ENCODE measurements at regions not wholly inside any gene's neighbourhood (a gene's known extent, or its start where the extent isn't known, plus 50 kb on each side); places are given as distances from the start of the nearest gene placed in this dataset.

DNA sequence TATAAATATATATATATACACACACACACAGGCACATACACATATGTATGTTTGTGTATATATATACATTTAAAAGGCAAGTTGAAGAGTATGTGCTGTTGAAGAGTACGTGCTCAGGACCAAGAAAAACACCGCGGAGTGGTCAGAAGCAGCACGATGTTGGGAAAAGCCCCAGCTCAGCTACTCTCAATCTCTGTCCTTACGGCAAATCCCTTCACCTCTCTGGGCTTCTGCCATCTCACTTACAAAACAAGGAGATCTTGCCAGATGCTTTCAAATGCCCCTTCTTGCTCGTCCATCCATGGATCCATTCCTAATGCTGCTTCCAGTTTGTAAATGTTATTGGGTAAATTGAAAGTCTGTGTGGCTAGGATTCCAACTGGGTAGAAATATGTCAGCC, 333.9 kb downstream of the BCL11A start:
- Histone ChIP-seq H3K27me3 (replicated peaks in 1 of 4; ENCODE audit: control insufficient read depth in 3 of 4, extremely low read depth in 1 of 4, insufficient read depth in 3 of 4, low read length in 3 of 4) (no peaks in the 10 kb centered on the region), H3K23me2 (ENCODE audit: low read depth, low read length) (no peaks in the 10 kb centered on the region), H4K20me1 (replicated peaks in 1 of 2; ENCODE audit: control insufficient read depth in 1 of 2, insufficient read depth in 2 of 2, low read length in 2 of 2) (no peaks in the 10 kb centered on the region), H3K27ac (ENCODE audit: low read depth, low read length) (no peak overlapping the region), H2BK12ac (ENCODE audit: low read depth, low read length) (no peak overlapping the region), H2BK120ac (replicated peaks; ENCODE audit: low read depth, low read length) (no peak overlapping the region), H3K79me2 (ENCODE audit: control insufficient read depth in 1 of 2, insufficient read depth in 2 of 2, low read length in 2 of 2) (no peaks in the 10 kb centered on the region), H3K9me3 (ENCODE audit: insufficient read depth in 2 of 2, low read depth in 1 of 2, low read length in 1 of 2) (no peaks in the 10 kb centered on the region), H3K14ac (ENCODE audit: insufficient read length) (no peak overlapping the region), H4K5ac (ENCODE audit: insufficient read length, low read depth, low read length) (no peak overlapping the region), H2BK20ac (ENCODE audit: low read length) (no peak overlapping the region), H2BK5ac (ENCODE audit: low read depth, low read length) (no peak overlapping the region), H3K4ac (replicated peaks; ENCODE audit: insufficient read length, low read depth, low read length) (no peak overlapping the region), H3K9ac (replicated peaks in 1 of 4; ENCODE audit: extremely low read depth in 1 of 4, low read depth in 3 of 4, low read length in 3 of 4) (no peak overlapping the region), H2AFZ (ENCODE audit: low read length) (no peak overlapping the region), H3K4me3 (ENCODE audit: extremely low read depth in 1 of 4, insufficient read depth in 2 of 4, low read depth in 3 of 4, low read length in 4 of 4) (no peak overlapping the region), H3K18ac (ENCODE audit: extremely low read depth, low read length) (no peak overlapping the region), H3K56ac (replicated peaks; ENCODE audit: insufficient read length, low read depth, low read length) (no peak overlapping the region), H3K4me2 (ENCODE audit: insufficient read depth in 1 of 2, low read depth in 2 of 2, low read length in 2 of 2) (no peak overlapping the region), H4K91ac (replicated peaks; ENCODE audit: insufficient read length, low read length) (no peak overlapping the region), H3K79me1 (ENCODE audit: low read depth, low read length) (no peaks in the 10 kb centered on the region), H2BK15ac (ENCODE audit: low read length) (no peak overlapping the region), H4K8ac (ENCODE audit: extremely low read depth, insufficient read depth, low read length) (no peak overlapping the region), H3K23ac (ENCODE audit: insufficient read length) (no peak overlapping the region), H2AK5ac (ENCODE audit: low read depth, low read length) (no peak overlapping the region), H3K4me1 (replicated peaks in 1 of 4; ENCODE audit: control insufficient read depth in 3 of 4, insufficient read depth in 4 of 4, low read length in 3 of 4) (peaks cover 0 to 5% (median 2%) of the 10 kb centered on the region in 4 experiments; a peak in 3 of 7 replicates), H3K36me3 (ENCODE audit: control insufficient read depth in 2 of 4, insufficient read depth in 4 of 4, low read length in 3 of 4) (no peaks in the 10 kb centered on the region)
- CTCF ChIA-PET (ENCODE audit: partially characterized antibody): no interaction called here
- TF ChIP-seq SUZ12 (IDR thresholded peaks at IDR 0.05; ENCODE audit: low read length): no peak
- TF ChIP-seq KDM5A (IDR thresholded peaks at IDR 0.05; ENCODE audit: low read length): no peak
- TF ChIP-seq NANOG (IDR thresholded peaks at IDR 0.05; ENCODE audit: insufficient read depth, low read depth, low read length, poor library complexity, severe bottlenecking): no peak
- no peak for TF ChIP-seq GTF2F1 (IDR thresholded peaks at IDR 0.05; ENCODE audit: borderline replicate concordance, low read depth, low read length)
- TF ChIP-seq POLR2AphosphoS5 (IDR thresholded peaks at IDR 0.05; ENCODE audit: low read depth, low read length): no peak
- TF ChIP-seq, protein P1, sequence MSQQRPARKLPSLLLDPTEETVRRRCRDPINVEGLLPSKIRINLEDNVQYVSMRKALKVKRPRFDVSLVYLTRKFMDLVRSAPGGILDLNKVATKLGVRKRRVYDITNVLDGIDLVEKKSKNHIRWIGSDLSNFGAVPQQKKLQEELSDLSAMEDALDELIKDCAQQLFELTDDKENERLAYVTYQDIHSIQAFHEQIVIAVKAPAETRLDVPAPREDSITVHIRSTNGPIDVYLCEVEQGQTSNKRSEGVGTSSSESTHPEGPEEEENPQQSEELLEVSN (IDR thresholded peaks at IDR 0.05): no peak
- POLR2A ChIA-PET (ENCODE audit: partially characterized antibody): no interaction called here
- DNase-seq (ENCODE audit: low read depth in 1 of 2, low spot score in 2 of 2) (no peak), FAIRE-seq (no peak)
- WGBS, 2 experiments (ENCODE audit: extremely low coverage in 1 of 2, insufficient coverage in 1 of 2, insufficient read length in 1 of 2, insufficient replicate concordance in 2 of 2, low coverage in 1 of 2, low lambda C conversion rate in 2 of 2, missing lambda C conversion rate in 1 of 2): 97% methylated on average over 6 of the region's 6 CpGs; no CpG with 5 or more reads in 1 of the 2 experiments
